H7 (cell line): ENCODE measurements at regions not wholly inside any gene's neighbourhood (a gene's known extent, or its start where the extent isn't known, plus 50 kb on each side); places are given as distances from the start of the nearest gene placed in this dataset.

Experiments
- DNase-seq: peaks from one replicate; pipeline ENCODE4 v3.0.0; 2012
- H3K27me3 ChIP-seq: 2 replicates; pipeline ENCODE4 v1.6.0; 2011; ENCODE audit warnings: mild to moderate bottlenecking, low read length; ENCODE audit not compliant: control insufficient read depth, insufficient read depth
- H3K36me3 ChIP-seq: replicated peaks from 2 replicates; pipeline ENCODE4 v1.5.1; 2011; ENCODE audit warnings: low read length; ENCODE audit not compliant: control insufficient read depth, insufficient read depth
- H3K4me3 ChIP-seq: 2 replicates; pipeline ENCODE4 v1.5.1; 2011; ENCODE audit warnings: low read depth, mild to moderate bottlenecking, control low read depth, low read length, moderate library complexity; ENCODE audit not compliant: insufficient read depth

GRCh38 chr10:2083591-2083990 lies 346.3 kb upstream of the ADARB2 start:
- no peak overlapping the region for H3K4me3 ChIP-seq
- no peaks in the 10 kb centered on the region for H3K36me3 ChIP-seq
- no peaks in the 10 kb centered on the region for H3K27me3 ChIP-seq
- DNase-seq, result no peak

DNA sequence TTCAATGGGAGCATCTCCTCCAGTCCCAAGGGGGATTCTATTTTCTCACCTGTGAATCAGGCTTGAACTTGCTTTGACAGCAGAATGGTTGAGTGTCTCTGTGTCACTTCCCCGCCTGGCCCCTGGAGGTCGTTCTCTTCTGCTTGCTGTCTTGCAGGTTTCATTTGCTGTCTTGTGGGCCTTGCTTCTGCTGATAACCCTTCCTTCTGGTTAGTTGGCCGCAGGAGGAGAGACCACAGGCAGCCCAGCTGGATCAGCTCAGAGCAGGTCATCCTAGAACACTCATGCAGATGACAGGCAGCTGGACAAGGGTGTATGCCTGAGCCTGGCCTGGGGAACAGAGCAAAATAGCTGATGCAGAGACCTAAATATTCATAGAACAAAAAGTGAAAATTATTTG lies 344.2 kb upstream of the ADARB2 start:
- Histone ChIP-seq H3K27me3 (no peaks in the 10 kb centered on the region), H3K36me3 (no peaks in the 10 kb centered on the region), H3K4me3 (no peak overlapping the region)
- peak; percentile 78 for DNase-seq

DNA sequence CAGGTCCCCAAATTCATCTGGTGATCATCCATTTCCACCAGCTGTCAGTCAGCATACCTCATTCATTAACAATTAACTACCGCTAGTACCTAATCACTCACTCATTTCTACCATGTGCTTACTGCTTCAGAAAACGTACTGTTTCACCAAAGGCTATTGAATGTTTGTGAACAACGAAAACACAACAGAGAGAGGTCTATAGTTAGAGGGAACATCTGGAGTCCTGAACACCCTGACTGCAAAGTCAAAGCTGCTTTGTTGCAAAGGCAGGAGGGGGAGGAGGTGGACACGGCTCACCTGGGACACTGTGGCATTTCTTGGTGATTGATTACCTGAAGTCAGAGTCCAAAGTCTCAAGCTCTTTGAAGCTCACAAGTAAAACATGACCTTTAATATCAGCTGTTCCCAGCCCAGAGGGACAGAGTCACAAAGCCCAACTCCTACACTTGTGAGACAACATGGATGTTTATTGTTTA lies 342.3 kb upstream of the ADARB2 start:
- no peaks in the 10 kb centered on the region for H3K27me3 ChIP-seq
- H3K36me3 ChIP-seq, result no peaks in the 10 kb centered on the region
- no peak overlapping the region for H3K4me3 ChIP-seq
- DNase-seq, result no peak

- H3K4me3 ChIP-seq, result no peak overlapping the region
- H3K27me3 ChIP-seq, result no peaks in the 10 kb centered on the region
- no peak for DNase-seq
- H3K36me3 ChIP-seq, result no peaks in the 10 kb centered on the region
These were observed 339.9 kb upstream of the ADARB2 start for GRCh38 chr10:2077231-2077630.

- no peaks in the 10 kb centered on the region for H3K36me3 ChIP-seq
- H3K27me3 ChIP-seq, result no peaks in the 10 kb centered on the region
- H3K4me3 ChIP-seq, result no peak overlapping the region
- DNase-seq, result no peak
These were observed 339.2 kb upstream of the ADARB2 start for GRCh38 chr10:2076528-2076927.

DNA sequence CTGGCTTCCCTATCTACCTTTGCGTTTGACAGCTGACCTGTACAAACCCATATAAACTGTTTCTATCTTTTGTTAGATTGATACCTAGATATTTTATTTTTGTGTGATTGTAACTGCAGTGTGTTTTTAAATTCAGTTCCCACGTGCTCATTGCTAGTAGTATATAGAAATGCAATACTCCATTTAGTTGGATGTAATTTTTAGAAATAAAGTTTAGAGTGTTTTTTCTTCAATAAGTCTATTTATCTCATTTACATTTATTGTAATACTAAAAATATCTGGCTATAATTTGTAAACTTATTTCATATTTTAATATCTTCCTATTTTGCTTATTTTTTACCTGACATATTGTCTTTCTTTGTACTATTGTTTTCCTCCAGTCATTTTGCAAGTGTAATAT lies 329.7 kb upstream of the ADARB2 start:
- no peak overlapping the region for H3K4me3 ChIP-seq
- H3K36me3 ChIP-seq, result no peaks in the 10 kb centered on the region
- no peaks in the 10 kb centered on the region for H3K27me3 ChIP-seq
- no peak for DNase-seq

DNA sequence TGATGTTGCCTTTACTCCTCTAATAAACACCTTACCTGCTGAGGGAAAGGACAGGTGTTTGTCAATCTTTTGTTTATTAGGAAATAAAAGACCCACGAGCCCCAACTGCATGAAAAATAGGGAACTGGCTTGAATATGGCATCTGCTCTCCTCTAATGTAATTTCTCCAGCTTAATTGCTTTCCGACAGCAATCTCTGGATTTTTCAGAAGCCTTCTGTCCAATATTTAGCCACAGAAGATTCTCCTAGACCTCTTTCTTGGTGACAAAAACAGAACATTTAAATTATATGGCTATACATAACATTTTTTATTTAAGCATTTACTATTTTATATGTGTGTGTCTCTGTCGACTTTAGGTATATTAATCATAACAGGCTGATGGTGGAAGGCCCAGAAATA lies 317.4 kb upstream of the ADARB2 start:
- no peak for DNase-seq
- no peak overlapping the region for H3K4me3 ChIP-seq
- H3K27me3 ChIP-seq, result no peaks in the 10 kb centered on the region
- no peaks in the 10 kb centered on the region for H3K36me3 ChIP-seq

- DNase-seq, result no peak
- no peaks in the 10 kb centered on the region for H3K27me3 ChIP-seq
- H3K36me3 ChIP-seq, result no peaks in the 10 kb centered on the region
- H3K4me3 ChIP-seq, result no peak overlapping the region
These were observed 316.5 kb upstream of the ADARB2 start for GRCh38 chr10:2053805-2054204.

- no peak overlapping the region for H3K4me3 ChIP-seq
- no peak for DNase-seq
- H3K27me3 ChIP-seq, result no peaks in the 10 kb centered on the region
- no peaks in the 10 kb centered on the region for H3K36me3 ChIP-seq
These were observed 313.8 kb upstream of the ADARB2 start for GRCh38 chr10:2051108-2051507.

- H3K27me3 ChIP-seq, result no peaks in the 10 kb centered on the region
- no peaks in the 10 kb centered on the region for H3K36me3 ChIP-seq
- H3K4me3 ChIP-seq, result no peak overlapping the region
- DNase-seq, result no peak
These were observed 312.2 kb upstream of the ADARB2 start for GRCh38 chr10:2049560-2049959.

DNA sequence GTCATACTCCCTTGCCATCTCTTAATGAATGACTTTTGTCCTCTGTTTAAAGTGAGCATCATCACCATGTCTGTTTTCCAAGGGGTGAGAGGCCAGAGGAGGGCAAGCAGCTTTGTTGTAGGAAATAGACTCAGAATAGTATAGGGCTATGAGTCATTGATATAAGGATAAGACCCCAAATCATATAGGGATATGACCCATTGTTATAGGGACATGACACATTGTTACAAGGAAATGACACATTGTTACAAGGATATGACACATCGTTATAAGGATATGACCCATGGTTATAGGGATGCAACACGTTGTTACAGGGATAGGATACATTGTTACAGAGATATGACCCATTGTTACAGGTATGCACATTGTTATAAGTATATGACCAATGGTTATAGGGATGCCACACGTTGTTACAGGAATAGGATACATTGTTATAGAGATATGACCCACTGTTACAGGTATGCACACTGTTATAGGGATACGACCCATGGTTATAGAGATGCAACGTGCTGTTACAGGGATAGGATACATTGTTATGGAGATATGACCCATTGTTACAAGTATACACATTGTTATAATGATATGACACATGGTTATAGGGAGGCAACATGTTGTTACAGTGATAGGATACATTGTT lies 311.1 kb upstream of the ADARB2 start:
- Histone ChIP-seq H3K4me3 (no peak overlapping the region), H3K36me3 (no peaks in the 10 kb centered on the region), H3K27me3 (no peaks in the 10 kb centered on the region)
- DNase-seq, result no peak

DNA sequence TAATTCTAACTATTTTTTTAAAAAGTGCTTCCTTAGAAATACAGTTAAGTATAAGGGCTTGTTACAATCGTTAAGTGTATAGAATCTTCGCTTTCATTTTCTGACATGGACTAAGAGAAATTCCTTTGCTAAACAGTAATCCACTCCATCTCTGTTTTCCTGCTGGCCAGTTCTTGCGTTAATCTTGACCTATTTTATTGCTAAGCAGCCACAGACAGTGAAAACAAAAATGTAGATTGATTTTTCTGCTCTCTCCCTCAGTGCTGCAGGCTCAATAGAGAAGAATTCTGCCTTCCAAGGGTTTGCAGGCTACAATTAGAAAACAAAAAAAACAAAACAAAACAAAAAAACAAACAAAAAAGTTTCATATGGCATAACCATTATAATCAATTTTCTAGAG lies 310.4 kb upstream of the ADARB2 start:
- no peak overlapping the region for H3K4me3 ChIP-seq
- DNase-seq, result no peak
- H3K36me3 ChIP-seq, result no peaks in the 10 kb centered on the region
- no peaks in the 10 kb centered on the region for H3K27me3 ChIP-seq

- no peak for DNase-seq
- H3K27me3 ChIP-seq, result no peaks in the 10 kb centered on the region
- H3K4me3 ChIP-seq, result no peak overlapping the region
- H3K36me3 ChIP-seq, result no peaks in the 10 kb centered on the region
These were observed 306.1 kb upstream of the ADARB2 start for GRCh38 chr10:2043379-2043778.

DNA sequence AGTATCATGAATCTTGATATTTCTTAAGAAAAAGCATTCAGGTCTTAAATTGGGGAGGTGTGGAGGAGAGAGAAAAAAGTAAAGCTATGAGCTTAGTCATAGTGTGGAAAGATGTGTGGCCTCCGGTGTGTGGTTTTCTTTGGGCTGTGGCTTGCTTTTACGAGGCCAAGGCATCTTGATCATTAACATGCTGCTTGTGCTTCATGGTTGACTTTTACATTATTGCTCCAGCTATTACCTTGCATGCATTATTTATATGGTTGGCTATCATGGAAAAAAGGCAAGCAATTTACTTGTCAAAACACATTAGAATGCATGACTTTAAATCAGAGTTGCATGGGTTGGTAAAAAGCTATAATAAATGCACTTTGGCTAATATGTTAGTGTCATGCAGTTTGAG lies 300.7 kb upstream of the ADARB2 start:
- Histone ChIP-seq H3K4me3 (no peak overlapping the region), H3K27me3 (no peaks in the 10 kb centered on the region), H3K36me3 (no peaks in the 10 kb centered on the region)
- DNase-seq, result no peak

DNA sequence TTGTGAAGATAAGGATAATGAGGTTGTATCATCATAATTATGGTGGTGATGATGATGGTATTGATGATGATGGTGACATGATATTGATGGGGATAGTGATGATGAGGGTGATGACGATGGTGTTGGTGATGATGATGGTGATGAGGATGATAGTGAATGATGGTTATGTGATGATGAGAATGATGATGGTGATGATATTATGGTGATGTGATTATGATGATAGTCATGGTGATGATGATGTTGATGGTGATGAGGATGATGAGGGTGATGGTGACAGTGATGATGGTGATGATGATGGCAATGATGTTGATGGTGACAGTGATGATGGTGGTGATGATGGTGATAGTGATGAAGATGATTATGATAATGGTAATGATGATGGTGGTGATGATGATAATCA lies 299.9 kb upstream of the ADARB2 start:
- Histone ChIP-seq H3K27me3 (no peaks in the 10 kb centered on the region), H3K4me3 (no peak overlapping the region), H3K36me3 (no peaks in the 10 kb centered on the region)
- DNase-seq, result no peak

DNA sequence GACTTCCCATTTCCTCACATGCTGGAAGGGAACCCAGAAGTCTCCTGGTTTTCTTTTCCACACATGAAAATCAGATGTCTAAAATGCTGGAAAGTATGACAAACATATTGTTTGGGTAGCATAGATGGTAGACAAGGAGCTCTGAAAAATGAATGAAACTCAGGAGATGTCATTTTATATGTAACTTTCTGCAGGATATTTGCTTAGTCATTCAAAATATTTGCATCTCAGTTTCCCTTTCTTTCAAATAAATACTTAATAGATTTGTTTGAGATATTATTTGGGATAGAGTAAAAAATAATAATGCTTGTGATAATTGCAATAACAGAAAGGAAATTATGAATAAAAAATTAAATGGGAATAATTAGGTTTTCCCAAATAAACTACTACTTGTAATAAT lies 298.9 kb upstream of the ADARB2 start:
- H3K4me3 ChIP-seq, result no peak overlapping the region
- DNase-seq, result no peak
- no peaks in the 10 kb centered on the region for H3K27me3 ChIP-seq
- no peaks in the 10 kb centered on the region for H3K36me3 ChIP-seq
